Small intestine (tissue), 7 donors: ENCODE measurements at regions not wholly inside any gene's neighbourhood (a gene's known extent, or its start where the extent isn't known, plus 50 kb on each side); places are given as distances from the start of the nearest gene placed in this dataset.

Source experiments
- DNase-seq, 2 donors: peaks; one replicate each; pipeline versions ENCODE4 v3.0.0 to v3.0.0-alpha.2; 2013
- FAIRE-seq: peaks from 2 replicates; lab custom pipeline; 2012; peaks lifted over from hg19 to GRCh38; lab: Jason Lieb, UNC
- H3K27ac ChIP-seq, 3 donors: one replicate each; pipeline ENCODE4 v1.5.1; 2013; ENCODE audit warnings: low read length in 2 of 3, mild to moderate bottlenecking in 2 of 3, control low read depth in 1 of 3, inconsistent platforms in 1 of 3, low read depth in 1 of 3, moderate library complexity in 1 of 3
- H3K27me3 ChIP-seq, 3 donors: one replicate each; pipeline ENCODE4 v1.6.1; 2013; ENCODE audit warnings: low read length in 3 of 3, inconsistent platforms in 1 of 3; ENCODE audit not compliant: control insufficient read depth in 3 of 3, insufficient read depth in 3 of 3
- H3K36me3 ChIP-seq, 3 donors: one replicate each; pipeline ENCODE4 v1.6.1; 2013; ENCODE audit warnings: low read length in 3 of 3, inconsistent platforms in 1 of 3, low read depth in 1 of 3, mild to moderate bottlenecking in 1 of 3, moderate library complexity in 1 of 3; ENCODE audit not compliant: control insufficient read depth in 3 of 3, insufficient read depth in 2 of 3
- H3K4me1 ChIP-seq, 3 donors: one replicate each; pipeline ENCODE4 v1.6.1; 2013; ENCODE audit warnings: low read length in 2 of 3, inconsistent platforms in 1 of 3, low read depth in 1 of 3, mild to moderate bottlenecking in 1 of 3, moderate library complexity in 1 of 3; ENCODE audit not compliant: control insufficient read depth in 3 of 3, insufficient read depth in 2 of 3
- H3K4me3 ChIP-seq, 3 donors: one replicate each; pipeline ENCODE4 v1.5.1; 2013; ENCODE audit warnings: low read length in 3 of 3, control low read depth in 1 of 3, inconsistent platforms in 1 of 3, low read depth in 1 of 3, mild to moderate bottlenecking in 1 of 3, moderate library complexity in 1 of 3
- H3K9me3 ChIP-seq, 2 donors: one replicate each; pipeline ENCODE4 v1.6.1; 2013; ENCODE audit warnings: low read depth in 1 of 2, low read length in 1 of 2; ENCODE audit not compliant: control insufficient read depth in 2 of 2, insufficient read depth in 1 of 2
- WGBS, 3 donors: extraction: QIAGEN DNeasy Blood & Tissue Kit; methylation state at CpG; one replicate each; pipeline ENCODE4 v1.1.7; 2013; 5-methylcytosine and 5-hydroxymethylcytosine counted together
- donor health status: healthy with polysubstance abuse.
- donor health status: control.
- donor health status: control.
- donor health status: Bipolar disorder and iron deficiency.
- donor health status: healthy.

GRCh38 chr10:118110750-118111149 lies 64.0 kb upstream of the RAB11FIP2 start:
- FAIRE-seq (no peak), DNase-seq (no peak)
- Histone ChIP-seq H3K4me3 (no peak overlapping the region), H3K27me3 (no peaks in the 10 kb centered on the region), H3K27ac (no peak overlapping the region), H3K9me3 (no peaks in the 10 kb centered on the region), H3K4me1 (no peaks in the 10 kb centered on the region), H3K36me3 (no peaks in the 10 kb centered on the region)
- 67 to 85% (median 70%) methylated on average over 1 of the region's 1 CpG for WGBS, 3 donors

GRCh38 chr10:118108194-118109026 lies 61.7 kb upstream of the RAB11FIP2 start:
- FAIRE-seq (no peak), DNase-seq (no peak)
- WGBS, 3 donors = 79 to 90% (median 87%) methylated on average over 20 of the region's 20 CpGs
- no peaks in the 10 kb centered on the region for H3K4me1 ChIP-seq
- no peaks in the 10 kb centered on the region for H3K27me3 ChIP-seq
- H3K4me3 ChIP-seq = no peak overlapping the region
- no peak overlapping the region for H3K27ac ChIP-seq
- H3K9me3 ChIP-seq = no peaks in the 10 kb centered on the region
- H3K36me3 ChIP-seq = no peaks in the 10 kb centered on the region

GRCh38 chr10:118107541-118107940 lies 60.8 kb upstream of the RAB11FIP2 start:
- H3K36me3 ChIP-seq = no peaks in the 10 kb centered on the region
- no peak overlapping the region for H3K27ac ChIP-seq
- FAIRE-seq (no peak), DNase-seq (no peak)
- no peak overlapping the region for H3K4me3 ChIP-seq
- no peaks in the 10 kb centered on the region for H3K27me3 ChIP-seq
- H3K4me1 ChIP-seq = no peaks in the 10 kb centered on the region
- 67 to 74% (median 70%) methylated on average over 2 of the region's 2 CpGs for WGBS, 3 donors
- H3K9me3 ChIP-seq = no peaks in the 10 kb centered on the region

- Histone ChIP-seq H3K4me1 (no peaks in the 10 kb centered on the region), H3K36me3 (no peaks in the 10 kb centered on the region), H3K4me3 (no peak overlapping the region), H3K27ac (no peak overlapping the region), H3K27me3 (no peaks in the 10 kb centered on the region), H3K9me3 (no peaks in the 10 kb centered on the region)
- DNase-seq (no peak), FAIRE-seq (no peak)
- WGBS, 3 donors = 78 to 86% (median 80%) methylated on average over 1 of the region's 1 CpG
Measured at GRCh38 chr10:118107040-118107439, 60.3 kb upstream of the RAB11FIP2 start.

- DNase-seq (peak; percentile 45 to 56), FAIRE-seq (no peak)
- WGBS, 3 donors = 10 to 35% (median 15%) methylated on average over 3 of the region's 3 CpGs
- Histone ChIP-seq H3K27me3 (no peaks in the 10 kb centered on the region), H3K36me3 (no peaks in the 10 kb centered on the region), H3K9me3 (no peaks in the 10 kb centered on the region), H3K27ac (no peak overlapping the region), H3K4me1 (no peaks in the 10 kb centered on the region), H3K4me3 (no peak overlapping the region)
Measured at GRCh38 chr10:118106426-118106825, 59.7 kb upstream of the RAB11FIP2 start.

DNA sequence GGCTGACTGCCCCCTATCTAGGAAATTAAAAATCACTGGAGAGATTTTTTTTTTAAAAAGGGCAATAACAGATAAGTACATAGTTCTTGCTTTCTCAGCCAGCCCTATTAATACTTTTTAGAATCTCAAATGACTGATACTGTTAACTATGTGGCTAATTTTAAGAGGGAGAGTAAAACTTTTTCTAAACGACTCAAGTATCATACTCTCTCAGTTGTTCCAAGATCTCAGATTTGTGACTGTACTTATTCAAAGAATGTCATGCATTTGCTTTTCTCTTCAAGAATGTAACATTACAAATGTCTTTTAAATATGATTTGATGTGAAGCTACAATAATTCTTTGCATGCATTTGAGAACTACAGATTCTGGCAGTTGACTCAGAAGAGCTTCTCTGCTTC lies 55.4 kb upstream of the RAB11FIP2 start:
- WGBS, 3 donors = 51 to 60% (median 55%) methylated on average over 1 of the region's 1 CpG
- H3K27ac ChIP-seq = no peak overlapping the region
- no peaks in the 10 kb centered on the region for H3K27me3 ChIP-seq
- DNase-seq (no peak), FAIRE-seq (no peak)
- H3K9me3 ChIP-seq = no peaks in the 10 kb centered on the region
- no peaks in the 10 kb centered on the region for H3K4me1 ChIP-seq
- no peak overlapping the region for H3K4me3 ChIP-seq
- H3K36me3 ChIP-seq = peaks cover 0 to 2% (median 0%) of the 10 kb centered on the region in 3 donors

GRCh38 chr10:118101501-118101900 lies 54.8 kb upstream of the RAB11FIP2 start:
- H3K4me1 ChIP-seq = no peaks in the 10 kb centered on the region
- no peaks in the 10 kb centered on the region for H3K9me3 ChIP-seq
- no peak for FAIRE-seq
- H3K36me3 ChIP-seq = peaks cover 0 to 2% (median 0%) of the 10 kb centered on the region in 3 donors
- no peaks in the 10 kb centered on the region for H3K27me3 ChIP-seq
- WGBS, 3 donors = 83 to 94% (median 91%) methylated on average over 3 of the region's 3 CpGs
- H3K27ac ChIP-seq = no peak overlapping the region
- no peak overlapping the region for H3K4me3 ChIP-seq
- DNase-seq = no peak
